GM12891 (cell line): ENCODE measurements at regions not wholly inside any gene's neighbourhood (a gene's known extent, or its start where the extent isn't known, plus 50 kb on each side); places are given as distances from the start of the nearest gene placed in this dataset.

Experiments
- POLR2A ChIP-seq: IDR thresholded peaks from 2 replicates; pipeline ENCODE4 v1.6.1; 2011; ENCODE audit warnings: low read depth, low read length, control low read depth
- POLR2AphosphoS5 ChIP-seq: IDR thresholded peaks from 2 replicates; pipeline ENCODE4 v1.6.1; 2011; ENCODE audit warnings: low read depth, low read length, control low read depth
- TAF1 ChIP-seq: IDR thresholded peaks from 2 replicates; pipeline ENCODE4 v1.6.1; 2011; ENCODE audit warnings: low read depth, low read length, control low read depth

DNA sequence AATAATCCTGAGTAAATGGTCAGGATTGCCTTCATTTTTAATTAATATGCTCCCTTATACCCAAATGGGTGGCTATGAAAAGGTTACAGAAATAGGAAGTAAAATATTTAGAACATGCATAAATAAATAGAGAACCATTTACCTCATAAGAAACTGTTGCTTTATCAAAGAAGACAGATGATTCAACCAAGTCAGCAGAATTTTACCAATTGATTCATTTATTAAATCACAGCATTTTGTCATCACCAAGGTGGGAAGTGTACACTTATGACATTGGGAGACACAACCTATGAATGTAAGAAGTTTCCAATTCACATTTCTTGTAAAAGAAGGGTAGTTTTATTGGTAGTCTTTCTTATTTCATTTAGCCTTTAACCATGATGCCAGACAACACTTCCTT, 870.3 kb upstream of the CHORDC1 start:
- TF ChIP-seq TAF1: no peak
- TF ChIP-seq POLR2A: no peak
- no peak for TF ChIP-seq POLR2AphosphoS5
